Tibial nerve (tissue), 3 donors: ENCODE measurements at regions not wholly inside any gene's neighbourhood (a gene's known extent, or its start where the extent isn't known, plus 50 kb on each side); places are given as distances from the start of the nearest gene placed in this dataset.

Experiments used
- POLR2A ChIP-seq, 2 donors: fragments of 450-650 bp; IDR thresholded peaks; one replicate each; pipeline ENCODE4 v1.6.1; 2017; ENCODE audit warnings: antibody characterized with exemption in 2 of 2, mild to moderate bottlenecking in 2 of 2, moderate library complexity in 2 of 2
- TF ChIP-seq, protein P1 (sequence below), 5 experiments: fragments of 200-600 bp in 3 of 5; fragments of 450-650 bp in 2 of 5; sonication (generic) in 3 of 5; IDR thresholded peaks; one replicate each; pipeline ENCODE4 v1.5.1; 2016 to 2019; ENCODE audit warnings: antibody characterized with exemption in 5 of 5, mild to moderate bottlenecking in 3 of 5, moderate library complexity in 2 of 5

DNA sequence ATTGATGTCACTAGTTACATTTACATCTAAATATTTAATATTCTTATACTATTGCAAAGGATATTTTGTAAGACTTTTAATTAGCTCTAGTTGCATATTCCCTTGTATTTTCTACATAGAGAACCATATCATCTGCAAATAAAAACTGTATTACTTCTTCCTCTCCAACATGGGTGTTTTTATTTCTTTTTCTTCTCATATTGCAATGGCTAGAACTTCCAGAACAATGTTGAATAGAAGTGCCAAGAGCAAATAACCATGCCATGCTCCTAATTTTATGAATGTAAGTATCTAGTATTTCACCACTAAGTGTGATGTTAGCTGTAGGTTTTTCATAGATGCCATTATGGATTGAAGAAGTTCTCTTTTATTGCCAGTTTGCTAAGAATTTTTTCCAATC lies 321.8 kb upstream of the NCAM1 start:
- TF ChIP-seq POLR2A (IDR thresholded peaks at IDR 0.05), result no peak
- TF ChIP-seq, protein P1, sequence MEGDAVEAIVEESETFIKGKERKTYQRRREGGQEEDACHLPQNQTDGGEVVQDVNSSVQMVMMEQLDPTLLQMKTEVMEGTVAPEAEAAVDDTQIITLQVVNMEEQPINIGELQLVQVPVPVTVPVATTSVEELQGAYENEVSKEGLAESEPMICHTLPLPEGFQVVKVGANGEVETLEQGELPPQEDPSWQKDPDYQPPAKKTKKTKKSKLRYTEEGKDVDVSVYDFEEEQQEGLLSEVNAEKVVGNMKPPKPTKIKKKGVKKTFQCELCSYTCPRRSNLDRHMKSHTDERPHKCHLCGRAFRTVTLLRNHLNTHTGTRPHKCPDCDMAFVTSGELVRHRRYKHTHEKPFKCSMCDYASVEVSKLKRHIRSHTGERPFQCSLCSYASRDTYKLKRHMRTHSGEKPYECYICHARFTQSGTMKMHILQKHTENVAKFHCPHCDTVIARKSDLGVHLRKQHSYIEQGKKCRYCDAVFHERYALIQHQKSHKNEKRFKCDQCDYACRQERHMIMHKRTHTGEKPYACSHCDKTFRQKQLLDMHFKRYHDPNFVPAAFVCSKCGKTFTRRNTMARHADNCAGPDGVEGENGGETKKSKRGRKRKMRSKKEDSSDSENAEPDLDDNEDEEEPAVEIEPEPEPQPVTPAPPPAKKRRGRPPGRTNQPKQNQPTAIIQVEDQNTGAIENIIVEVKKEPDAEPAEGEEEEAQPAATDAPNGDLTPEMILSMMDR (IDR thresholded peaks at IDR 0.05), result no peak
